NCI-H82 (cell line): ENCODE measurements at regions not wholly inside any gene's neighbourhood (a gene's known extent, or its start where the extent isn't known, plus 50 kb on each side); places are given as distances from the start of the nearest gene placed in this dataset.
A peak's percentile ranks its signal among the peaks of the same experiment; 100 is the strongest.

Source experiments
- DNase-seq: peaks from one replicate; lab custom pipeline; 2025; lab: John Stamatoyannopoulos, UW

DNA sequence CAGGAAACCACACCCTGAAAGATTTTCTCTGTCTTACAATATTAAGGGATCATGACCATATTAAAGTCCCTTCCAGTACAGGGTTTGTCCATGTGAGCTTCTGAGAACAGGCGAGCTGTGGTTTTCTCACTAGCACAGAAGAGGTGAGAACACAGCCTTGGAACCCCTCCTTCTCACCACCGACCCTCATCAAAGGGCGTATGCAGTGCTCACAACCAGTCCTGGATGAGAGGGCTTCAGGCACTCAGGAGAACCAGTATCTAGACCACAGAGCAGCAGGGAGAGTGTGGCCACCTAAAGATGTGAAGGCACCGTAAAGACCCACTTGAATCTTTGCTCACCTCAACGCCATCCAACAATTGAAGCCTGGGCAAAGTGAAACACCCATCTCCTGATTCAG, 397.0 kb downstream of the ETS1 start:
- no peak for DNase-seq

DNA sequence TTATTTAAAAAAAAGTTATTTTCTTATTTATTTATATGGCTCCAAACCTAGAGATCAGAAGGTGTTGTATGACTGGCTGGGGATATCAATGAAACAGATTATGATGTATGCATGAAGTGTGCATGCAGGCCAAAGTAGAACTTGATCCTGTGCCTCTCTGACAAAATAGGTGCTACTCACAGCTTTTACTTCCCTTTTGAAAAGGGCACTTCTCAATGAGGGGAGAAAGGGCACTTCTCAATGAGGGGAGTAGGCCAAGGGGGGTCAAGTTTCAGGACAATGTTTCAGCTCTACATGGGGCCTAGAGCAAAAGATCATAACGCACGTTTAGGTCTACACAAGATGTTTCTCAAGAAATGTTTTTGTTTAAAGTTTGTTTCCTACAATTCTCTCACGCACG, 397.5 kb downstream of the ETS1 start:
- DNase-seq, result no peak

DNA sequence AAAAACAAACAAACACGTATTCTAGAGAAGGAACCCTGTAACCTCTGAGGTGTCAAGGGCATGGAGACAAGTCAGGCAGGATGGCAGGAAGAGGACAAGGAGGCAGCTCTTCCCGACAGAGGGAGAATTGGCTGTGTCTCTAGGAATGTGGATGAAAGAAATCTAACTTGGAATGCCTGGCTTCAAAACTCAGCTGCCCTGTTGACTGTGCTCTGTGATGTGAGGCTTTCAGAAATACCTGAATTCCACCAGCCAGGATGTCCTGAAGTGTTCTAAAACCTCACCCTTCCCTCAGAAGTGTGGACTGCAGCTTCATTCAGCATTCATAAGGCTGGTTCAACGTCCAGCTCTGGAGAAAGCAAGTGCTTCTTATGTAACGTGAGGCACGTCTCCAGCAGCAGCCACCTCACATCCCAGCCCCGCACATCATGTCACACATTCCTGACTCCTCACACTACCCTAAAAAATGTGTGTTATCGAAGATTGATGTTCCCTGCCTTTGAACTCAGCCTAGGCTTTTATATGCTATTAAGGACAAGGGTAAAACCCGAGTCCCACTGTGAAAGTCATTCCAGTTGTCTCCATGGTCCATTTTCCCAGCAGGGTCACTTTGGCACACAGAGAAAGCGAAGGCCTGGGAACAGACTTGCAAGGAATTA, 398.9 kb downstream of the ETS1 start:
- no peak for DNase-seq

DNA sequence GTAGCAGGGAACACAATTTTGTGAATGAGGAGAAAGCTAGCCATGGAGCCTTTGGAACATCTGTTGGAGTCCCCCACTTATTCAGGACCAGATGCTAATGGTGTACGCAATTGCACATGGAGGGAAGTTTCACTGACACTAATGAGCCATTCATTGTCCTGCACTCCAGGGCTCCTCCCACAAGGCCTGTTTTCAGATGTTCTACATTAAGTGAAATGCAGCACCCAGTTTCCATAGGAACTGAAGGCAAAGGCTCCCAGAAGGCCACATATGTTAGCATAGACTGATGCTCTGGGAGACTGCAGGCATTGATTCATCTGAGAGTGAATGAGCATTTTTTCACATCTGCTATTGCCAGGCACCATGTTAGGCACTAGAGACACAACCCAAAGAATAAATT, 399.5 kb downstream of the ETS1 start:
- no peak for DNase-seq

DNA sequence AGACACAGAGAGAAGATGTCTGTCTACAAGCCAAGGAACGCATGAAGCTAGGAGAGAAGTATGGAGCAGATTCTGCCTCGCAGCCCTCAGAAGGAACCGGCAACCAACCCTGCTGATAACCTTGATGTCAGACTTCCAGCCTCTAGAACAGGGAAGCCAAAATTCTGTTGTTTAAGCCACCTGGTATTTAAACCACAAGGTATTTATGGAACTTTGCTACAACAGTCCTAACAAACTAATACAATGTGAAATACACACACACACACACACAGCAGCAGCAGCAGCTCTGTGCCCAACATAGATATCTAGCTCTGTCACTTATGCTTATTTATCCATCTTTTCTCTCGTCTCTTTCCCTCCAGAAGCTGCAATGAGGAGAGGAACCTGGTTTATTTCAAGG, 400.0 kb downstream of the ETS1 start:
- DNase-seq, result no peak

DNA sequence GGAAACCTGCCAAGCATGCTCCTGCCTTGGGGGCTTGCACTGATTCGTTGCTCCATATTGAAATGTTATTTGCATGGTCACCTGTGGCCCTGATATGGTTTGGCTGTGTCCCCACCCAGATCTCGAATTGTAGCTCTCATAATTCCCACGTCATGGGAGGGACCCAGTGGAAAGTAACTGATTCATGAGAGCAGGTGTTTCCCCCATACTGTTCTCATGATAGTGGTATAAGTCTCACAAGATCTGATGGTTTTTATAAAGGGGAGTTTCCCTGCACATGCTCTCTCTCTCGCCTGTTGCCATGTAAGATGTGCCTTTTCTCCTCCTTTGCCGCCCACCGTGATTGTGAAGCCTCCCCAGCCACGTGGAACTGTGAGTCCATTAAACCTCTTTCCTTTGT, 402.4 kb downstream of the ETS1 start:
- no peak for DNase-seq

DNA sequence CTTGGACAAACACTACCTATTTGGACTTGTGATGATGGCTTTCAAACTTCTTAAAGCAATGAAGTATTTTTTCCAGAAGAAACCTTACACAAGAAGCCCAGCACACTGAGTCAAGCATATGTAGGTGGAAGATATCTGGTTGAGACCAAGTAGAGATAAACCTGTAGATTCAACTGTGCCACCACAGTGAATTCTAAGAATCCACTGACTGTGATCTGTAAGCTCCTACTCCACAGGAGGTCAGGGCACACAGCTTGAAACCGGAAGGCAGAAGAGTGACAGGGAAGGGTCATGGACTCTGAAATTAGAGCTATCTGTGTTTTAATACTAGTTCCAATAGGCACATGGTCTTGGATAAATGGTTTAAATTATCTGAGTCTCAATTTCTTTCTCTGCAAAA, 404.5 kb downstream of the ETS1 start:
- DNase-seq, result no peak

DNA sequence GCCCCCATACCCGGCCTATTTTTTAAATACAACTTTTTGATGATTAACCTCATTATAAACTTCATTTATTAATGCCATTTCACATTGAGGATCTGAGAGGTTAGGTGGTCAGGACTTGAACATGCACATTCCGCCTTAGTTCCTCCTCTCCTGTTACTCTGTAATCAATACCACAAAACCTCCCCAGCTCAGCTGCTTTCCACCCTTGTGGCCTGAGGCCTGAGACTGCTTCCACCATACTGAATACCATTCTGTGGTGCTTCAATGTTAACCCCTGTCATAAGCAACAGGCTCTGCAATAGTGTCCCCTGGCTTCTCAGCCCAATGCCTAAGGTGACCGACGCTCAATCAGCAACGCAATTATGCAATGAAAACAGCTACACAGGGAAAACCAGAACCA, 405.4 kb downstream of the ETS1 start:
- DNase-seq, result no peak

DNA sequence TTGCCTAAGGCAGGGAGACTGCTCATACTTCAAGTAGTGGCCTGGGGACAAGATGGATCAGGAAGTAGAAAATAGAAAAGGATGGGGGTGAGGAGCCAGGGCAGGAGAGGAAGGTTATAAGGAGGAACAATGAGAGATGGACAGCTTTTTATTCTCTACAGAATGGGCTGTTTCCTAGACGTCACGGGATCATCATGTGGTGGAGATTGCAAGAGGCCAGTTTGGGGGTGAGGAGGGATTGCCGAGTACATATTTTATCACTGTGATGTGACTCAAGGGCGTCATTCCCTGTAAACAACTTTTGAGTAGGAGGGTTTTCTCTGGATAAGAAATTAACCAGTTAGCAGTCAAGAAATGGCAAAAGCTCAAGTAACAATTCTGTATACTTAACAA, 406.3 kb downstream of the ETS1 start:
- DNase-seq, result no peak

DNA sequence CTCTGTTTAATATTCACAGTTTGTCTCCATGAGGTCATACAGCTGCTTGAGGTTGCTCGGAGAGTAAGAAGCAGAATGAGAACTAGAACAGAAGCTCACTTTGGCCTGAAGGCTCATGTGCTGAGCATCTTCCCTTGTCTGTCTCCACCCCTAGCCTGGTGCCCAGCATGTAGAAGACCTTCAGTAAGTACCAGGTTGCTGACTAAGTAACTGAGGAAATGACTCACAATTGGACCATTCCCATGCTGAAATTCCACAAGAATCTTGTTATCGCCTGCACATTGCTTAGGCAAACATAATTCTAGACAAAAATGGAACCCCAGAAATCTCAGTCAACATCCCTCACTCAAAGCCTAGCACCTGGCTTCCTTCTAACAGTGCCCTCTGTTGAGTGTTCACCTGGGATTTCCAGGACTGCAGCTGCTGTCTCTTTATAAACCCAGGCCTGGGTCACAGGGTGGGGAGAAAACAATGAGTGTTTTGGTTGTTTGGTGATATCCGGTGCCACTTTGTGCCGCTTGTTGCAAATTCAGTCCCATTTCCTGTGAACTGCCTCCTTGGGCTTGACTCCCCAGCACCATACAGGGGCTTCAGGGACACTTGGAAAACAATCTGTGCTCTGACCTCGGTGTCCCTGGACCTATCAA, 406.8 kb downstream of the ETS1 start:
- no peak for DNase-seq

DNA sequence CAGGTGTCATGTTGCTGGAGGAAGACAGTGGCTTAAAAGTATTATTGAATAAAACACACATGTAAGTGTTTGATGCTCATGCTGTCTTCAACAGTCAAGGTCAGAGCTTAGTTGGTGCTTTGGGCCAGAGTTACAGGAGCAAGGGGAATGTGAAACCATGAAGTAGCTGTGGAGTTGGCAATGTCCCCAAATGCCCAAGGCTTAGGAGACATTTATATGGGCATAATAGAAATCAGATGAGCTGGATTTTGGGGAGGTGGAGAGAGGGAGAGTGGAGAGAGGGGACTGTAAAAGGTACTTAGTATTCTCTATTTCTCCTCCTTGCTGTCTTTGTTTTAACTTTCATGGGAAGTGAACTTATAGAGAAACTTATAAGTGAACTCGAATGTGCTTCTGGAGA, 407.8 kb downstream of the ETS1 start:
- no peak for DNase-seq

DNA sequence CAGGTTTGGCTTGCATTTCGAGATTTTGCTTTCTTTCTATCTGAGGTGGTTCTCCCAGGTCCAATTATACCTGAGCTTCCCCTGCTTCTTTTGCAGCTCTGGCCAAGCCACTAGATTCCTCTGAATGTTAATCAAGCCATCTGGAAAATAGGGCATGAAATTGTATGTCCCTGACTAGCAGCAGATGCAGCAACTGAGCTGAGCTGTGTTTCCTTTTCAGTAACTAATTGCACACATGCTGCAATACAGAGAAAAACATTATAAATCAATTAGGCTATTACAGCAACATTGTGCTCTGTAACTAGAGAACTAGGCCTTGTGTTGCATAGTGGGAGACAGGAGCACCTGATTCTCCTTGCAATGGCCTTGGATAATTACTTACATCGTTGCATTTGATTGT, 408.3 kb downstream of the ETS1 start:
- DNase-seq, result peak; percentile 17

DNA sequence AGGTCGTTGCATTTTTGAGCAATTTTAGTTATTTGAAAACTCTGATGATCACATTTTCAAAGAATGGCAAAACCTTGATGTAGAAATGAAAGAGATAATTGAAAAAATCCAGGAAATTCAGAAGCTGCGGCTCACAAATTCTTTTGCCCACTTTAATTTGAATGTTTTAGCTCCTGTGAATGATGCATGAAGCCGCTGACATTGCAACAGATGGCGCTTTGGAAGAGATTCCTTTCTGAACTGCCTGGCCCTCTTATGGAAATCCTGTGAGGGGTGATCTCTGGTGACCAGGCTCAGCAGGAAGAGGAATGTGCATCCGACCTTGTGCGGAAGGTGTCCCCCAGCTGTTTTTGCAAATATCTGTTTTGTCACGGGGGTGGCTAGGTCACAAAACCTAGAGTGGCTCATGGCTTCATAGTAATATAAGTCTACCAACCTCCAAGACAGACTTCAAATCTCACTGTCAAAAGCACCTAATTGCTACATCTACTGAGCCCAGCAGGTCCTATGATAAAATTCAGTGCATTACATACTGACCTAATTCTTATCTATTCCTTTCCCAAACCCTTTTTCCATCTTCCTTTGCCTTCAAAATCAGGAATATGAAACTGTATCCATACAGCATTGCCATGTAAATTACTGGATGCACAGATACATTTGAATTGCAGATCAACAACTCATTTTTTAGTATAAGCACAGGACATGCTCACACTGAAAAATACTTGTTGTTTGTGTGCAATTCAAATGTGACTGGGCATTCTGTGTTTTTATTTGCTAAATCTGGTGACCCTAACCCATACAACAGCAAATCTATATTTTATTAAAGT, 412.7 kb downstream of the ETS1 start:
- peak; percentile 61 for DNase-seq

DNA sequence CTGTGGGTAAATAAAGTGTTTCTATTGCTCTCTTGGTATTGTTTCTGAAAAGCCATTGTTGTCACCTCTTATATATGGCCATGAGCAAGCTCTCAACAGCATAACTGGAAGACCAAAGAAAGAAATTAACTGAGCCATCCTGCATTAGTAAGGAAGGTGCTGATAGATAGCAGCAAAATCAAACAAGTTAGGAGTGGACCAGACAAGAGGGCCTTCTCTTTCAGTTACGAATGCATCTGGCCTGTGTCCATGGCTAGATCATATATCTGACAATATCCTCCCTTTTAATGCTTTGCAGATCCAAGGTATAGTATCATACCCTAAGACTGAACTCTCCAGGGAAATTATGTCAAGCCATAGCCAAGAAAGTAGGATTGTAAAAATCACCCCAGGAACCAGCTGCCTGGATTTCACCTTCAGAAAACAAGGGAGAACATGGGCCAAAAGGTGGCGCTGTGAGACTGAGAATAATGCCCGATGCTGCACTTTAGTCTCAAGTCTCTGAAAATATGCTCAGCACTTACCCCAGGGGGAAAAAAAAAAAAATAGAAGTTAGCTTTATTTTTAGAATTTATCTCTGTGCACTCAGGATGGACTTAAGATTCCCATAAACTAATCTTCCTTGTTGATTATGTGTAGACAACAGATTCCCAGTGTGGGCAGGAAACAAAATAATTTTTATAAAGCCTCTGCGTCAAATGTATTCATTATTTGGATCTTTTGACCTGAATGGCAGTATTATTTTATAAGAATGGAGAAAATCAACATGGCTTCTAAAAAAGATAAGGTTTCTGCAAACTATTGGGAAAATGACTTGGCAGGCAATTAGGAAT, 415.1 kb downstream of the ETS1 start:
- DNase-seq, result peak; percentile 84

DNA sequence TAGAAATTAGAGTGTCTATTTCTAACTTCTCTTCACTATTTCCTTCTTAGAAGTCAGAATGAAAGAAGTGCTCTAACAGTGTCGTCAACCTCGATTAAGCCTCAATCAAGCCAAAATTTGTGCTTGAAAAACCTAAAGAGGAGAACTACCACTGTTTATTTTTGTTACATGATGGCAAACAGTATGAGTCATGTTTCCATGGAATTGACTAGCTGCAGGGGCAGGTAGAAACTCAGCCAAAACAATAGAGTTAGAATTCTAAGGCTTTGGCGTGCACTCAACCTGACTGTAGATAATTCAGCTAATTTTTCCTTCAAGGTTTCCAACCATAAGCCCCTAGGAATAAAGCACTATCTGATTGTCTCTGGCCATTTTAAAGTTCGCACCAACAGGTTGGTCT, 415.9 kb downstream of the ETS1 start:
- DNase-seq, result no peak

DNA sequence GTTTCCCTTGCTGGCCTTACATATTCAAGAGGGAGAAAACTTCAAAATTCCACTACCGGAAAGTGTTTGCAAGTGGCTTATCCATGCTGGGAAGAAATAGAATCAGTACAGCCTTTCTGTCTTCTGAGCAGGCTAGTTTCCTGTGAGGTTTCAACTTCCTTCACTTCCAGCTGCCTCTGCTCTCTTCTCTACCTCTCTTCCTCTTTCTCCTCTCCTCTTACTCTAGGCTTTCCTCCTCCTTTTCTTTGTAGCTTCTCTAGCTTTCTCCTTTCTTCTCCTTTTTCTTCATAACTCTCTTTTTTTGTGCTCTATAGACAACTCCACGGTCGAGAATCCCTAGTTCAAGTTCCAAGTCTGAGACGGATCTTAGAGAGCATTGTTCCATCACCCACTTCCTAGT, 421.8 kb downstream of the ETS1 start:
- DNase-seq, result no peak

DNA sequence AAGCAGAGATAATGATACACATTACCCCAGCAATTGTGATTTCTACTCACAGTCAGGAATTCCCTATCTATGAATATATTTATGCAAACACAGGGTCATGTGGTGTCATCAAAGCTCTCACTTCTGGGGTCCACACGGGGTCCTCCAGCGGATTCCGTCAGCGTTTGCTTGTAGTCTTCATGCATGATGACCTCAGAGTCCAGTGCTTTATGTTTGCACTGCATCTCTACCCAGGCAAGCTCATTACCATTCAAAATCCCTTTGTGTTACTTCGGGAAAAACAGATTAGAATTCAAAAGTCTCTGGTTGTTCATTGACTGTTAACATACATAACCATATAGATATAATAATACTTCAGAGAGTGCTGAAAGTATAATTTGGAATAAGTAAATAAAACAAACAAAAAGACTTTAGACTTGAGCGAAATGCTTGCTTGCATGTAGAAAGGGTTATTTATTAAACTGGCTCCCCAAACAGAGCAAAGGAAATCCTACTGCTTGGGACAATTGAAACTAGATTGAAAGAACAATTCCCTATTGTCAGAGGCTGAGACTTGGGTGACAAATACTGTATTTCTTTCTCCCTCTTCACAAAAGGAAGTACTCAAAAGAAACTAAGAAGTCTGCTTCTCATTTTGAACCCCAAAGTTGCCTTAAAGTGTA, 423.1 kb downstream of the ETS1 start:
- DNase-seq, result no peak

DNA sequence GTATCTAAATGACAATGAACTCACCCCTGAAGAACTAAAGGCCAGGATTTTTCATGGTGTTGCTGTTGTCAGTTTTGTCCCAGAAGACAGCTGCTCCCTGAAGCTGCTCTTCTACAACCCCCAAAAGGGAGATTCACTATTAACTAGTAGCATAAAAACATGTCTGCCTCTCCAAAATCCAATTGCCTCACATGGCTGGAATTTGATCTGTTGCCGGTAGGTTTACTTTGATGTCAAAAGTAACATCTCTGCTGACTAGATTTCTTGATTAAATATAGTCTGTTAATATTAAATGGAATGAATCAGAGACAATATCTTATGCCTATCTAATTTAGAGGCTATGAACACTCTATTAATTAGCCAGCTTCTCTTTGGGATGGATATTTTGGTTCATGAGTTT, 425.4 kb downstream of the ETS1 start:
- no peak for DNase-seq

DNA sequence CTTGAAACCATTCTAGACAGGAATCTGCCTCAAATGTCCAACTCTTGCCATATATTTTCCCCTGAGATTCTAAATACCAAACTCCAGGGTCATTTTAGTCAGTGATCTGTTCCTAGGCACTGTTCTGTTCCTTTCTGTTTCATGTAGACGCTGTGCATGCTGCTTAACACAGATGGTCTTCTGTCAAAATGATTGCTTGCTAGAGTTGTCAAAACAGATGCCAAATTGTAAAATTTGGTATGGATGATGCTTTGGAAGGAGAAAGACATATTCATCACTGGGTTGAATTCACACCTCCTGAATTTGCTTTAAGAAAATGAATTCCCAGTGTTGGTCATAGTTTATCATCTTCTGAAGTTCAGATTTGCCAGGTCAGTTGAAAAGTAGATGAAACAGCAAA, 425.9 kb downstream of the ETS1 start:
- no peak for DNase-seq

DNA sequence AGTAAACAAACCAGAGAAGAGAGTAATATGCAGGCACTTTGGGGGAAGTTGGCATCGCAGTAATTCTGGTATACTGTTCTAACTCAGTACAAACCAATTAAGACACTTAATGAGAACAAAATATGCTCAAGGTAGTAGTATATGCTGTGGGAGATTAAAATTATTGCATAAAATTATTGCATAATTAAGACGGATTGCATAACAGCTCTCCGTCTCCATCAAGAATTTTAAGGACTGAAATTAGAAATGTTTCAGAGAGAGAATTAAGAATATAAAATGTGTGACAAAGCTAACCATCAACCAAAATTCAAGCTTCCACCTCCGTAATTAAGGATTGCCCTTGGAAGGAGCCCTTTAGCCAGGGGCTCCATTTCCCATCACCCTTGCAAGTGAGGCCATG, 428.5 kb downstream of the ETS1 start:
- DNase-seq, result no peak

DNA sequence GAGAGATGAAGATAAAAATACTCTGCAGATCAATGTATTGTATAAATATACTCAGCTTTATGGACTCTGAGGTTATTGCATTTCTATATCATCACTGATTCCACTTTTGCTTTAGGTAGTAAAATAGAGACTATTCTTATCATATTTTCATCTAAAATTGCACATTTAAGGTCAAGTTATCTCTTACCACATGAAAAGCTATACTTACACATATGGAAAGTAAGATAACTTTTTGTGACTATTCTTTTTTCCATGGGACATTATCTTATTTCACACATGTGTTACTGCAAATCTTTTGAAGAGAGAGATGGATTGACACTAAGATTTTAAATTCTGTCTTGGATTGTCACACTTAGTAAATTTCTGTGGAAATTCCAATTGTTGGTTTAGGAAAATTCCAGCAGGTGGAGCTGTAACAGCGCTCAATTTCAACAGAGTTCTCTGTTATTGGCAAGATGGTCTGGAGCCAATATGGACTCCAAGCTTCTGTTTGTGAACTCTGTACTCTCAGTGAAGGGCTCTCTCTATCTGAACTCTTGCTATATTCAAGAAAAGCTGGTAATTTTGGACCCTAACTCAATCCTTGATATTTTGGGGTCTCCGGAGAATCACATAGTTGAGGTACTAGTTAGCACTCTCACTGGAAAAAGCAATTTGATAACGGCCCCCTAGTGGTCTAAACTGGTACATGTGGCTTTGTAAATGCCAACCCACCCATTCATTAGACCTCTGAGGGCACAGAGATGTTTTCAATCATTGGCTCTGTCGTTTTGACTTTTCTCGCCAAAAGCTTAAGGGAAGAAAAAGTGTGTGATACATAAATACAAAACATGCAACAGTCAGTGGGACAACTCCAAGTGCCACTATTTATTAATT, 429.7 kb downstream of the ETS1 start:
- peak; percentile 84 for DNase-seq
